OCI-LY7 (cell line): ENCODE measurements at regions not wholly inside any gene's neighbourhood (a gene's known extent, or its start where the extent isn't known, plus 50 kb on each side); places are given as distances from the start of the nearest gene placed in this dataset.

Experiments
- CTCF ChIP-seq: fragments of 200-600 bp; sonication (generic); conservative IDR thresholded peaks from 2 replicates; pipeline ENCODE4 v1.5.1; 2014; ENCODE audit warnings: mild to moderate bottlenecking, antibody characterized with exemption, low read length, moderate library complexity, mixed read lengths
- EZH2phosphoT487 ChIP-seq: fragments of 200-600 bp; sonication (generic); IDR thresholded peaks from 2 replicates; pipeline ENCODE4 v1.6.1; 2018; ENCODE audit warnings: low read depth, borderline replicate concordance, mild to moderate bottlenecking, mixed run types, antibody characterized with exemption, low read length, moderate library complexity, mixed read lengths

- TF ChIP-seq CTCF (no peak), EZH2phosphoT487 (no peak)
These were observed 134.9 kb upstream of the GAP43 start for GRCh38 chr3:115488409-115488808.
